Tongue (tissue), 1 donor: ENCODE measurements at regions not wholly inside any gene's neighbourhood (a gene's known extent, or its start where the extent isn't known, plus 50 kb on each side); places are given as distances from the start of the nearest gene placed in this dataset.

ENCODE experiments used
- DNase-seq: peaks from one replicate; pipeline ENCODE4 v3.0.0-alpha.2; 2015

GRCh38 chr13:26932465-26932864, 171.9 kb upstream of the GPR12 start:
- no peak for DNase-seq

- DNase-seq: peak; percentile 89
These were observed 169.6 kb upstream of the GPR12 start for GRCh38 chr13:26929971-26930730.

- no peak for DNase-seq
These were observed 166.9 kb upstream of the GPR12 start for GRCh38 chr13:26927511-26927910.

GRCh38 chr13:26926371-26926770, 165.8 kb upstream of the GPR12 start:
- no peak for DNase-seq

GRCh38 chr13:26923824-26924605, 163.4 kb upstream of the GPR12 start:
- peak; percentile 70 for DNase-seq

- DNase-seq: peak; percentile 34
These were observed 161.3 kb upstream of the GPR12 start for GRCh38 chr13:26921918-26922317.

- no peak for DNase-seq
These were observed 160.2 kb upstream of the GPR12 start for GRCh38 chr13:26920614-26921355.

- no peak for DNase-seq
These were observed 159.1 kb upstream of the GPR12 start for GRCh38 chr13:26919732-26920131.

- DNase-seq: no peak
These were observed 158.7 kb upstream of the GPR12 start for GRCh38 chr13:26919311-26919710.

GRCh38 chr13:26914624-26915023, 154.0 kb upstream of the GPR12 start:
- no peak for DNase-seq

- DNase-seq: no peak
These were observed 153.6 kb upstream of the GPR12 start for GRCh38 chr13:26914148-26914547.

- no peak for DNase-seq
These were observed 150.3 kb upstream of the GPR12 start for GRCh38 chr13:26910754-26911465.

- no peak for DNase-seq
These were observed 148.9 kb upstream of the GPR12 start for GRCh38 chr13:26909477-26909876.

GRCh38 chr13:26908126-26908525, 147.5 kb upstream of the GPR12 start:
- no peak for DNase-seq

- no peak for DNase-seq
These were observed 138.6 kb upstream of the GPR12 start for GRCh38 chr13:26899202-26899601.

GRCh38 chr13:26897706-26898550, 137.3 kb upstream of the GPR12 start:
- no peak for DNase-seq

GRCh38 chr13:26896986-26897668, 136.5 kb upstream of the GPR12 start:
- no peak for DNase-seq

GRCh38 chr13:26895808-26896466, 135.4 kb upstream of the GPR12 start:
- no peak for DNase-seq

- DNase-seq: no peak
These were observed 134.7 kb upstream of the GPR12 start for GRCh38 chr13:26895081-26895807.
